Epithelial cell of prostate (primary cell): ENCODE measurements at regions not wholly inside any gene's neighbourhood (a gene's known extent, or its start where the extent isn't known, plus 50 kb on each side); places are given as distances from the start of the nearest gene placed in this dataset.
"Not testable (repeated sequence)": the region's sequence is repeated elsewhere in the genome, so short reads cannot be mapped to it uniquely, and the experiment has no call there.

ENCODE experiments used
- DNase-seq: peaks from one replicate; pipeline ENCODE4 v3.0.0-alpha.2; 2011; ENCODE audit warnings: low read depth, low spot score
- H3K27ac ChIP-seq: fragments of 450-650 bp; 2 replicates; pipeline ENCODE4 v1.5.1; 2017; ENCODE audit warnings: mild to moderate bottlenecking

GRCh38 chr7:81399471-81399870 lies 370.4 kb downstream of the HGF start:
- DNase-seq, result no peak
- no peak overlapping the region for H3K27ac ChIP-seq

DNA sequence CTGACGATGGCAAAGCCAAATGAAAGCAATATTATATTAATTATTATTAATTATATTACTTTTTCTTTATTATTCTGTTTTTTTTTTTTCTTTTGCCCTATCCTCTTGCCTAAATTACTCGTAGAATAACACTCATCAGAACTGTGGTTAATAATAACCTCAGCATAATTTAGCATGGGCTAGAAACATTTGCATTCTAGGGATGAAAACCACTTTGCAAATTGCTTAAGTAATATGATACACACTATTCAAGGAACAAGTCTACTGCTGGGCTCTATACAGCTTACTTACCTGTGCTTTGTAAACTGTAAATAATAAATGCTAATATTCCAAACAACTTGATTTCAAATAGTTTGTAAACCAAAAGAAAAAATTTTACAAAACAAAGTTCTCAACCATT lies 375.8 kb downstream of the HGF start:
- no peak overlapping the region for H3K27ac ChIP-seq
- DNase-seq, result no peak

DNA sequence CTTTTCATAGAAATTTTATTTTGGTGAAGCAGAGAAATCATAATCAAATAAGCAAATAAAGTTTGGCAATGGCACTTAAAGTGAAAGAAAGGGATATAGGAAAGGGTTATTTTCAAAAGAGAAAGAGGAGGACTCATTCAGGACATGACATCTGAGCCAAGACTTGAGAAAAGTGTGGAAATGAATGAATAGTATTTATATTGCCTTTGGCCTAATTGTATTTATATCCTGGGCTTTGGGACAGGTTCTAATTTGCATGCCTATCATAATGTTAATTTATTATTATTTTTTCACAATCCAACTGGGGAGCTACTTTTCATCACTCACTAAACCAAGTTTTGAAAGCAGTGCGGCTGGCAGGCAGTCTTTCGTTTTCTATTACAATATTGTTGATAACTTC lies 376.8 kb downstream of the HGF start:
- no peak overlapping the region for H3K27ac ChIP-seq
- DNase-seq, result no peak

DNA sequence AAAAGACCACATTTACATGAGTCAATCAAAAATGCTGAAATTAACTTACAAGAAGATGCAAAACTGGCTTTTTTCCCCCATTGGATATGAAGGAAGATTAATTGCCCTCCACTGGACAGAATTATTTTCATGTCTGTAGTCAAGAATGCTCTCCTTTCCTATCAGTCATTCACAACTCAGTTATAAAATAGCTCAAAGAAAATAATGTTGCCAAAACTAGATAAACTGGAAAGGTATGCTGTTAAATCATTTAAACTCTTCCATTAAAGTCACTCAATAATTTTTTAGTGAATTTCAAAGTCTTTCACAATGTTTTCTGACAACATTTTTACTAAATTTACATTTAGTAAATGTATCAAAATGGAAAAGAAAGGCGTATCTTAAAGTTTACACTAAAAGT lies 384.5 kb downstream of the HGF start:
- H3K27ac ChIP-seq, result no peak overlapping the region
- DNase-seq, result no peak

DNA sequence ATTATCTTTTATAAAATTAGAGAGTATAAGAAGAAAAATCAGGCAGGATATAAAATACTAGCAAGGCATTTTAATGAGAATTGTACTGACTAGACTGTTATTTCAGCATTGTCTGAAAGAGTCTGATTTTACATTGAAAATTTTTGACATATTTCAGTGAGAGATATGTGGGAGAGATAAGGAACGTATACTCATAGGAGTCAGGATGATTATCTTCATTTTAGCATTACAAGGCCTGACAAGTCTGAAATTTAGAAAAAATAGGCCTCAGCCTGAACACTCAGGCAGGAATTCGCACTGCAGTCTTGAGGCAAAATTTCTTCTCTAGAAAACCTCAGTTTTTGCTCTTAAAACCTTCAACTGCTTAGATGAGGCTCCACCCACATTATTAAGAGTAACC lies 386.0 kb downstream of the HGF start:
- no peak overlapping the region for H3K27ac ChIP-seq
- no peak for DNase-seq

DNA sequence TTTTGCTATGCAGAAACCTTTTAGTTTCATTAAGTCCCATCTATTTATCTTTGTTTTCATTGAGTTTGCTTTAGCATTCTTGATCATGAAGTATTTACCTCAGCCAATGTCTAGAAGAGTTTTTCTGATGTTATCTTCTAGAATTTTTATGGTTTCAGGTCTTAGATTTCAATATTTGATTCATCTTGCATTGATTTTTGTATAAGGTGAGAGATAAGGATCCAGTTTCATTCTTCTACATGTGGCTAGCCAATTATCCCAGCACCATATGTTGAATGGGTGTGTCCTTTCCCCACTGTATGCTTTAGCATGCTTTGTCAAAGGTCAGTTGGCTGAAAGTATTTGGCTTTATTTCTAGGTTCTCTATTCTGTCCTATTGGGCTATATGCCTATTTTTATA lies 395.2 kb downstream of the HGF start:
- DNase-seq, H3K27ac ChIP-seq: not testable (repeated sequence)

DNA sequence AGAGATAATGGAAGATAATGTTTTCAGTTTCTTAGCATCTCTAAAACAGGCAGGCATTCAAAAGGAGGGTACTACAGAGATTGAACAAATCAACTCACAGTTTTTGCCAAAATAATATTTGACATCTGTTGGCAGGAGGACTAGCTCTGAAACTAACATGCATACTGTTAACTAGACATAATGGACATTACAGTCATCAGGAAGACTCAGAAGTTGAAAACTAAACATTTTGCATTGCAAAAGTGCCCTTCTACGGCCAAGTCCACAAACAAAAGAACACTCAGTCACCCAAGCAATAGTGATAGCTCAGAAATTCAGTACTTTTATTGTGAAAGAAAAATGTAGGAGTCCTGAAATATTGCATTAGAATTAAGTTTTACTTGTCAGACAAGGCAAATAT lies 399.0 kb downstream of the HGF start:
- no peak overlapping the region for H3K27ac ChIP-seq
- DNase-seq, result no peak

GRCh38 chr7:81367326-81367931 lies 402.4 kb downstream of the HGF start:
- no peak overlapping the region for H3K27ac ChIP-seq
- no peak for DNase-seq

GRCh38 chr7:81366546-81366945 lies 403.3 kb downstream of the HGF start:
- no peak for DNase-seq
- no peak overlapping the region for H3K27ac ChIP-seq

- DNase-seq, result no peak
- H3K27ac ChIP-seq, result no peak overlapping the region
Observed at GRCh38 chr7:81361769-81362312, 408.0 kb downstream of the HGF start.

- no peak overlapping the region for H3K27ac ChIP-seq
- no peak for DNase-seq
Observed at GRCh38 chr7:81355911-81356310, 413.9 kb downstream of the HGF start.

- no peak for DNase-seq
Observed at GRCh38 chr7:81349044-81349443, 420.8 kb downstream of the HGF start.

GRCh38 chr7:81339946-81340345 lies 421.1 kb upstream of the SEMA3C start:
- no peak for DNase-seq
- H3K27ac ChIP-seq, result no peak overlapping the region

More at GRCh38 chr7:81349044-81349443, 420.8 kb downstream of the HGF start:
- H3K27ac ChIP-seq, result no peak overlapping the region

GRCh38 chr7:81333536-81333935 lies 414.7 kb upstream of the SEMA3C start:
- no peak overlapping the region for H3K27ac ChIP-seq
- DNase-seq, result no peak

GRCh38 chr7:81333004-81333403 lies 414.2 kb upstream of the SEMA3C start:
- H3K27ac ChIP-seq, result no peak overlapping the region
- DNase-seq, result no peak

DNA sequence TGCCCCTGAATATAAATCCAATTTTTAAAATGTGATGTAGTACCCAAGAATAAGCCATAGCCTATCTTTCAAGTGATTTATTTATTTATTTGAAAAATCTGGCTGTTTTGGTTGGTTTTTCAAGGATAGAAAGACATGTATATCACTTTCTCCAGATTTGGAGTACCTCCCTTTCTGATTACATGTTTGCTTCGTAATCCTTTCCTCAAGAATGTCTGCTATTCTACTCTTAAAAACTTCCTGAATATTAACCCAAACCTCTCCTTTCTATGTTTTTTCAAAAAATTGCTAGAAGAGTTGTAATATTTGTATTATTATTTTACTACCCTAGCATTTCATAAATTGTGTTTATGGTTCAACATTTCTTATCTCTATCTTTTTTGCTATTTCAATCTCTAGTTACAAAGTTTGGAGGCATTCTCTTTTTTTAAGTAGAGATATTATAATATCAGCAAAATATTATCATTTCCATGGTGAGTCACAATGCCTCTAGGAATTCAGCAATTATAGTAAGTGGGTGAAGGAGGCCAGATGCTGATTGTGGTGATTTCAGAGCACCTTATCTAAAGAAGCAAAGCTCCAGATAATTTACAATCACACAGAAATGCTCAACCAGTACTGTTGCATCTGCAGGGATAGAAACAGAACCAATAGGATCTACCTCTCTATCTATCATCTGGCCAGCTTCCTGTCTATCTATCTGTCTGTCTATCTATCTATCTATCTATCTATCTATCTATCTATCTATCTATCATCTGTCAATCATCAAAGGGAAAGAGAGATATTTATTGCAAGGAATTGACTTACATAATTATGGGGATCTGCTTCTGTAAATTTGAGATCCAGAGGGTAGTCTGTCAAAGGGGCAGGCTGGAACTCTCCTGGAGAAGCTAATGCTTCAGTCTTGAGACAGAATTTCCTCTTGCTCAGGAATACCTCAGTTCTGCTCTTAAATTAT lies 412.5 kb upstream of the SEMA3C start:
- H3K27ac ChIP-seq, result no peak overlapping the region
- DNase-seq, result no peak

GRCh38 chr7:81330108-81330507 lies 411.3 kb upstream of the SEMA3C start:
- H3K27ac ChIP-seq, result no peak overlapping the region
- peak; percentile 36 for DNase-seq

GRCh38 chr7:81327468-81328266 lies 408.8 kb upstream of the SEMA3C start:
- DNase-seq, result no peak
- H3K27ac ChIP-seq, result no peak overlapping the region

DNA sequence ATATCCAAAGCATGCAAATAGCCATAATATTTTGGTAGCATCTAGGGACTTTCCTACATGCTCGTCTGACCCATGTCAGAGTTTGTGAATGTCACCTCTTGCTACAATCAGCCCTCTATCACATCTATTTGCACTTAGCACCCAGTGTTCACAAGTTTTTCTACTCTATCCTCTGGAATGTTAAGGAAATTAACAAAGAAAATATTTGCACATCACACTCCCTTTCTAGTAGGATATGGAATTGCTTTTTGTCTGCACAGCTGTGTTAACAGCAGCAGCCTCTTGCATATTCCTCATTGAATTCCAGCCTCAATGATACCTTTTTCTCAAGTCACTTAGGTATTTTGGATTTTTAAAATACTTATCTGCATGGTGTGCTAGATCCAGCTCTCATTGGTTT lies 403.1 kb upstream of the SEMA3C start:
- H3K27ac ChIP-seq, result no peak overlapping the region
- no peak for DNase-seq

GRCh38 chr7:81317741-81318140 lies 398.9 kb upstream of the SEMA3C start:
- DNase-seq, result no peak
- no peak overlapping the region for H3K27ac ChIP-seq
